NCI-H1105 treated with DMSO at 0.1 percent for 48 hours (cell line): ENCODE measurements at regions not wholly inside any gene's neighbourhood (a gene's known extent, or its start where the extent isn't known, plus 50 kb on each side); places are given as distances from the start of the nearest gene placed in this dataset.
"Not testable (repeated sequence)": the region's sequence is repeated elsewhere in the genome, so short reads cannot be mapped to it uniquely, and the experiment has no call there.

ENCODE experiments used
- DNase-seq: peaks from one replicate; lab custom pipeline; 2025; lab: John Stamatoyannopoulos, UW

DNA sequence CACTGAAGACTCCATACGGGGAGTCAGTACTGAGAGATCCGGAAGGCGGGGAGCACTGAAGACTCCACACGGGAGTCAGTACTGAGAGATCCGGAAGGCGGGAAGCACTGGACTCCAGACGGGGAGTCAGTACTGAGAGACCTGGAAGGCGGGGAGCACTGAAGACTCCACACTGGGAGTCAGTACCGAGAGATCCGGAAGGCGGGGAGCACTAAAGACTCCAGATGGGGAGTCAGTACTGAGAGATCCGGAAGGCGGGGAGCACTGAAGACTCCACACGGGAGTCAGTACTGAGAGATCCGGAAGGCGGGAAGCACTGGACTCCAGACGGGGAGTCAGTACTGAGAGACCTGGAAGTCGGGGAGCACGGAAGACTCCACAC lies 77.2 kb downstream of the DLL1 start:
- DNase-seq = not testable (repeated sequence)

DNA sequence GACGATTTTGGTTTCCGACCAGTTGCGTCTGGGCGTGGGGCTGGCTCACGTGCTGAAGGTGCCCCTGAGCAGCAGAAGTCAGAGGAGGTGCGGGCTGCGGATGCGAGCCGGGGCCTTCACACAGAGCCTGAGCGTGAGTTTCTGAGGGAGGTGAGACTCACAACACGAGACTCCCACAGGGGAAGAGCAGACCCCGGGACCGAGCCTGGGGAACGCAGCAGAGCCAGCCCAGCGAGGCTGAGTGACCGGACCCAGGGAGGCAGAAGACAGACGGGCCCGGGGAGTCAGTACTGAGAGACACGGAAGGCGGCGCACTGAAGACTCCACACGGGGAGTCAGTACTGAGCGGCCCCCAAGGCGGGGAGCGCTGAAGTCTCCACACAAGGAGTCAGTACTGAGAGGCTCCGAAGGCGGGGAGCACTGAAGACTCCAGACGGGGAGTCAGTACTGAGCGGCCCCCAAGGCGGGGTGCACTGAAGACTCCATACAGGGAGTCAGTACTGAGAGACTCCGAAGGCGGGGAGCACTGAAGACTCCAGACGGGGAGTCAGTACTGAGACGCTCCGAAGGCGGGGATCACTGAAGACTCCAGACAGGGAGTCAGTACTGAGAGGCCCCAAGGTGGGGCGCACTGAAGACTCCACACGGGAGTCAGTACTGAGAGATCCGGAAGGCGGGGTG lies 77.8 kb downstream of the DLL1 start:
- DNase-seq = no peak

DNA sequence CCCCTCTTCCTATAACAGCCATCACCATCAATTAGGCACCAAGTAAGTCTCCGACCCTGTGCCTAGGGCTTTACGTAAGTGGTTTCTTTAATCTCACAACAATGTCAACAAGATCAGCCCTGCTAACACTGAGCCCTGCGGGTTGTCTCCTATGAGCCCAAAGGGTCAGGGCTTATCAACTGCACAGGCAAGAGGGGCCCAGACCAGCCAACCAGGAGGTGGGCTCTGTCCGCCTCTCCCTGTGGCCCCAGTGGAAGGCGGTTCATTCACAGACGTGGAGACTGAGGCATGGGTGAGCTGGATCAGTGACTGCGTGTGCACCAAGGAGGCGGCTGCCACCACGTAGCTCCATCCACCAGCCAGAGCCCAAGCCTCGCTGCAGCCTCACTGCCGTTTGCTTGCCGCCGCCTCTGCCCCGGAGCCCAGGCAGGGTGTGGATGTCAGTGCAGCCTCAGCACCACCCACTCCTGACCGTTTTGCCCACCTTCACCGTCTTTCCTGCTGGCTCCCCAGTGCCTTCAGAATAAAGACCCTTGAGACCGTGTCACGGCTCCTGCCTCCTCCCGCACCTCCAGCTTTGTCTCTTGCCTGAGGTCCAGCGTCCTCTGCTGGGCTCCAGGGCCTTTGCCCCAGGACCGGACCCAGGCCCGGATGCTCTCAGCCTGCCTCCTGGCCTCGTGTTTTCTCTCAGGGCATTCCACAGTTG lies 78.7 kb downstream of the DLL1 start:
- no peak for DNase-seq

DNA sequence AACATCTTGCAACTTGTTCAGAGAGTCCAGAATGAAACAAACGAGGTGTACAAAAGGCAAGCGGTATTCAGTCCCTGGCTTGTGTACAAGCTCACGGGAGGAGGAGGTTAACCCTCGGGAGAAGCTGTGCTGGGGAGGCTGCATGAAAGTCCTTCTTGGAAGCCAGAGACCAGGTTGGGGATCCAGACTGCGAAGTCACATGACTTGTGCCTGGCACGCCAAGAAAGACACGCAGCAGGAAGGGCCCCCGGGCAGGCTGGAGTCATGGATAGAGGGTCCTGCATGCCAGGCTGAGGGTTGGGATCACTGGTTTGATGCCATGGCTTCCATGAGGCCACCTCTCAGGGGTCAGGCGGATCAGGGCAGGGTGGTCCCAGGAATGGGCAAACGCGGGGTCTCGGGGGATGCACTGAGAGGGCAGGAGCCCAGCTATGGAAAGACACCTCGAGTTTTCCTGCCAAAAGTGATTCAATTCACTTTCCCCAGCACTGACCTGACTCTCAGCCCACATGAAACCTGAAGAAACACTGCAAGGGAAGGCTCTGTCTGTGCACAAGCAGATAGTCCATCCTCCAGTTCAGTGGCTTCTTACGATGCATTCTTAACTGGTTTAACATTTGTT lies 79.4 kb downstream of the DLL1 start:
- DNase-seq = no peak

DNA sequence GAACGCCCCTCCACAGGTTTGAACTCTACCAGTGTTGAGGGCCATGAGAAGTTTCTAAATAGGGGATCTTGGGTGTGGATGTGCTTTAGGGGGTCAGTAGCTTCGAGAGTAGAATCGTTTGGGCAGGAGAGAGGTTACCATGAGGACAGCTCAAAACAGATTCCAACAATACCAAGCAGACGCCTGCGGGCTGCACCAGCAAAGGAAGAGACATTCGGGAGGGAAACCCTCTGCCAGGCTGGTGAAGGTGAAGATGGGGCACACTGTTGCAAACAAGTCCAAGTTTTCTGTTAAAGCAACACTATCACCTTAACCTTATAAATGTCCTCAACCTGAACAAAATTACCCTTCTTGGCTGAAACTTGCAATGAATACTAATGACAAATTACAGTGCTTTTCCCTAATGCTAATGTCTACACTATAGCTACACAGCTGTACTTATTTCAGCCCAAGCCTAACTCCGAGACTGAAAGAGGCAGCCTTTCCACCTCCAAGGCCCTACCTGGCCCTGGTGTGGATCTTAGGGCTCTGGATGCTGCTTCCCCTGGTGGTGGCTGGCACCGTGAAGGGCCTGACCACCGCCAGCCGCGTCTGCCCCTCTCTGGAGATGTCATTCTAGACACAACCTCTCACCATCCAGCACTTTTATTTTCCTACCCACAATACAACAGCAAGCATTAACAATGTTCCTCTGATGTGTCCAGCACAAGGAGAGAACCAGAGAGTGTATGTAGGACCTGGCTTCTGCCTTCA lies 80.1 kb downstream of the DLL1 start:
- DNase-seq = no peak

DNA sequence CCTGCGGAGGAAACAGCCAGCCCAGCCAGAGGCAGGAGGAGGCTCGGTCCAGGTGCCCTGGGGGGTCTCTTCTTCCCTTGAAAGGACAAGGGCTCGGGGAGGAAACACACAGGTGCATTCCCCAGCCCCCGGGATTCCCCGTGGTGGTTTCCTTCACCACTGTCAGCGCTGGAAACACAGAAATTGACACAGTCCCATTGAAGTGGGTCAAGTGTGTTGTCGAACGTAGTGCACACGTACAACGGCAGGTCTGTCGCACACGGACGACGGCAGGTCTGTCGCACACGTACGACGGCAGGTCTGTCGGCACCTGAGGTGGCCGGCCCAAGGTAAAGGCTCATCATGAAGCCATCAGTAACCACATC lies 80.9 kb downstream of the DLL1 start:
- DNase-seq = no peak

DNA sequence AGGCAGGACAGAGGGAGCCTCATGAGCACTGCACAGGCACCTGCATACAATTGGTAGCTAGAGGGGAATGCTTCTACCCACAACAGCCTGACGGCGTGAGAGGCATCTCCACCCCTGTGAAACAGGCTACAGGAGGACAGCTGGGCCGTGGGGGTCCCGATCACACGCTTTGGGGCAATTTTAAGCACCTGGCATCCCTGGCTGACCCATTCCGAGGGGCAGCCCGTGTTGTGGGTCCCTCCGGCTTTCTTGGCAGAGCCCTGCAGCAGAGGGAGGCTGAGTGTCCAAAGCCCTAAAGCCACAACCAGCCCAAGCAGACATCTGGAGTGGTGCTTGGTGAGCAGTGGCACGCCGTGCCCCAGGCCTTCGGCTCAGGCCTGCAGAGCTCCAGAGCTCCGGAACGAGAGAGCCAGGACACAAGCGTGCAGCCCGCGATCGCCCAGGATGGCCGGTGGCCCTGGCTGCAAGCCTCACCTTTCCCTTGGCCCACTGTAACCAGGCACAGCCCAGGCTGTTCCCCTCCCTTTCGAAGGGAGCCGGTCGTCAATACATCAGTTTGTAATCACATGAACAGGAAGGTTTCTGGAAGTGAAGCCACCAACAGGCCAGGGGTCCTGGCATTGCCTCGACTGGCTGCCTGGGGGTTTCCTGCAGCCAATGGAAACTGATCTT lies 81.4 kb downstream of the DLL1 start:
- DNase-seq = no peak

DNA sequence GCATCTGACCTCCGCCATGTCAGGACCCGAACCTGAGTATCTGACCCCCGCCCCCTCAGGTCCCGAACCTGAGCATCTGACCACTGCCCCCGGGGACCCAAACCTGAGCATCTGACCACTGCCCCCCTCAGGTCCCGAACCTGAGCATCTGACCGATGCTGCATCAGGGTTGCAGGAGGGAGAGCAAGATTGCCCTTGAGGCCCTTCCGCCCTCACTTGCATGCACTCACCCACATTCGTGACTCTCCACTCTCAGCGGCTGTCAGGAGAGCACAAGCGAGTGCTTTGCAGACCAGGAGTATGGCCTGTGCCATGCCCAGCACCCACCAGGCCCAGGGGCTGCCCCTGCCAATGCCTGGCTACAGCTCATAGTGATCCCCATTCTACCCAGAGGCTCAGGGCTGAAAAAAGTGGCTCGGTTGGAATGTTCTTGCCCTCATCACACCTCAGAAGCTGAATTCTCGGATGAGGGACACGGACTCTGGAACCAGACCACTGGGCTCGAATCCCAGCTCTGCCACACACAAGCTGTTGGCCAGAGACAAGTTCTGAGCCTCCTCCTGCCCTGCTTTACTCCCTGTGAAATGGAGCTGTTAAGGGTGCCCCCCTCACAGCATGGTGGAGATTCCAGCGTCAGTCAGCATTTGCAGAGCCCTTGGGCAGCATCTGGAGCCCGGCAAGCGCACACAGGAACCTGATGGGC lies 82.1 kb downstream of the DLL1 start:
- no peak for DNase-seq

DNA sequence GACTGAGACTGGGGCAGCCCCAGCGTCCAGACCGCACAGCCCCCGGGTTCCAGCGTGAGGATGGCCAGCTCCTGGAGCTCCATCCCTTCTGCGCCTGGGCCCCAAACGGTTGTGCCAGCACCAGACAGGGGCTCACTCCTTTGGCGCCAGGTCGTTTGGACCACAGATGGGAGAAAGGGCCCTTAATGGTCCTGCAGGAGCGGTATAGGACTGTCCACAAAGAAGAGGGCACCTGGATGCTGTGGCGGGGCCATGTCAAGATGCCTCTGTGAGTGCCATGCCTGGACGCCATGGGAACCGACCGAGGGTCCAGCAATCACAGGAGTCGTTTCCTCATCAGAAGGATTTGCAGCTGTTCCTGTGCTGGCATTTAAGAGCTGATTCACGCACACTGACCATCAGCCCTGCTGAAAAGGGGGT lies 82.7 kb downstream of the DLL1 start:
- no peak for DNase-seq

DNA sequence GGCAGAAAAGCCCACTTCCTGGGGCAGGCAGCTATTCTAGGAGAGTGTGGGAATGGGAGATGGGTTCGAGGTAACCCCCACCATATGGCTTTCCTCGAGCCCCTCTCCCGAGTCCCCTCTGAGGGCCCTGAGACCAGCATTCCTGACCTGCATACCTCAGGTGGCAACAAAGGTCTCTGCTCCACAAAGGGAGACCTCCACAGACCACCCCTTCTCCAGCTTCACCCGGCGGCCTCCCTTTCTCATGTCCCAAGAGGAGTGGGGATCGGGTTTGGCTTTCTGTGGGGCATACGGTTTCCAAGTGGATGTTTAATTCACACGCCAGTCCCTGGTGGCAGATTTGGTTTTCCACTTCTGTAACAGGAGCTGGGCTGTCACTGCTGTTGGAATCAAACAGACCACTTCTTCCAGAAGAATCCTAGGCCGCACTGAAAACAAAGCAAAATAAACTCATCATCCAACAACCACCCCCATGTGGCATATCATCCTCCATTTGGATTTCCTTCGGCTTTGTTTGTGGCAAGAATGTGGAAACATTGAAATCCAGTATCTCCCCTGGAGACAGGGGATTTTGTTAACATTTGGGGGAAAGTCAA lies 83.2 kb downstream of the DLL1 start:
- no peak for DNase-seq

DNA sequence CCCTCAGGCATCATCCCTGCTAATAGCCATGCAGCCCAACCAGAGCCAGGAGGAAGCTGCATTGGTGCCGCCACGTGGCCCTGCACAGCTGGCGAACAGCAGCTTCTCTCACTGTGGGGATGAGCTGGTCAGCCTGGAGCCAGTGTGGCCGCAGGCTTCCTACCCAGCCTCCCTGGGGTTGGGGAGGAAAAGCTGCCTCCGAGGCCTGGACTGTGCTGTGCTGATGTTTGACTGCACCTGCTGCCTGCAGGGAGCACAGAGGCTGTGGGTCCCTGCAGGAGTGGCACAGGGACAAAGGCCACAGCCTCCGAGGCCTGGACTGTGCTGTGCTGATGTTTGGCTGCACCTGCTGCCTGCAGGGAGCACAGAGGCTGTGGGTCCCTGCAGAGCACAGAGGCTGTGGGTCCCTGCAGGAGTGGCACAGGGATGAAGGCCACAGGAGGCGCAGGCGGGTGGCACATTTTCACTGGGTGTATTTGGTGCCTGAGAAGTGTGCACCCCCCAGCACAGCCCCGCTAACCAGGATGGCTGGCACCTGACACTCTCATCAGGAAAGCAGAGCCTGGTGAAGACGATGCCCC lies 83.9 kb downstream of the DLL1 start:
- DNase-seq = no peak

DNA sequence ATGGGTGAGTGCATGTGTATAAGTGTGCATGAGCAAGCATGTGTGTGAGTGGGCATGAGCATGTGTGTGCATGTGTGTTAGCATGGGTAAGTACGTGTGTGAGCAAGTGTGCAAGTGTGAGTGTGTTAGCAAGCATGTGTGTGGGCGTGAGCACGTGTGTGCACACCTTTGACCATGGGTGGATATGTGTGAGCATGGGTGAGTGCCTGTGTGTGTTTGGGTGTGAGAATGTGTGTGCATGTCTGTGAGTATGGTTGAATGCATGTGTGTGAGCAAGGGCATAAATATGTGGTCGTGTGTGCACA lies 84.6 kb downstream of the DLL1 start:
- DNase-seq = no peak

DNA sequence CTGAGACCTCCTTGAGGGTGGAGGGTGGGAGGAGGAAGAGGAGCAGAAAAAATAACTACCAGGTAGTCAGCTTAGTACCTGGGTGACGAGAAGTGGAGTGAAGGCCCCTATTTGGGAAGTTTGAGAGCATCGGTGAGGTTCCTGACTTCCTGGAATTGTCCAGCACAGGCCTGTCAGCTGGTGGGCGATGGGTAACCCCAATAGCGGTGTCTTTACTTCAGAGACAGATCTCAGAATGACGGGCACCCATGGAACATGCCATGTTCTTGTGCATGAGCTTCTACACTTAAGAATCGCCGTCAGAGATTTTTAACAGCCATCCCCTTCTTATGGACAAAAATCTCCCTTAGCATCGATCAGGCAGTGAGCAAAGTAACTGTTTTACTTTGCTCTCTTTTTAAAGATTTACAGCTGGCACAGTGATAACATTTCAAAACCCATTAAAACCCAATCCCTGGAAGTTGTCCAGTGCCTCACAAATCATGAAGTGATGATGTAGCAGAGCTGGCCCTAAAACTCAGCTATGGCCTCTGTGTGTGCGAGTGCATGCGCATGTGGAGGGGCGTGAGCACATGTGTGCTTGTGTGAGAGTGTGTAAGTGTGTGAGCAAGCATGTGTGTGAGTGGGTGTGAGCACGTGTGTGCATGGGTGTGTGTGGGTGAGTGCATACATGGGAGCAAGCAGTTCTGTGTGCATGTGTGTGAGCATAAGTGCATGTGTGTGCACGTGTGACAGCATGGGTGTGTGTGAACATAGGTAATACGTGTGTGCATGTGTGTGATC lies 85.2 kb downstream of the DLL1 start:
- DNase-seq = no peak

DNA sequence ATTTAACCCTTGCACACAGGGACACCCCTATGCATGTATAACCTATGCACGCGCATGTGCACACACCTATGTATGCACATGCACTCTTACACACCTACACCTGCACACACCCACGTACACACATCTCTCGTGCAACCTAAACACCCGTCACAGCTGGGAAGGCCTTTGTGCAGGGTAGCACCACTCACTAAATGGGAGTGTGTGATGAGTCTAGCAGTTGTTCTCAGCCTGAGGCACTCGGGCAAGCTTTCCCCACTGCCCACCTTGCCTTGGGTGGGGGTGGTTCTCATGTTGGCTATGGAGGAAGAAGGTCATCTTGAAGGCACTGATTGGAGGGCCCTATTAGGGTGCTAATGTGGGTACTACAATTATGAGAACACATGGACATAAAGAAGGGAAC lies 85.8 kb downstream of the DLL1 start:
- no peak for DNase-seq

DNA sequence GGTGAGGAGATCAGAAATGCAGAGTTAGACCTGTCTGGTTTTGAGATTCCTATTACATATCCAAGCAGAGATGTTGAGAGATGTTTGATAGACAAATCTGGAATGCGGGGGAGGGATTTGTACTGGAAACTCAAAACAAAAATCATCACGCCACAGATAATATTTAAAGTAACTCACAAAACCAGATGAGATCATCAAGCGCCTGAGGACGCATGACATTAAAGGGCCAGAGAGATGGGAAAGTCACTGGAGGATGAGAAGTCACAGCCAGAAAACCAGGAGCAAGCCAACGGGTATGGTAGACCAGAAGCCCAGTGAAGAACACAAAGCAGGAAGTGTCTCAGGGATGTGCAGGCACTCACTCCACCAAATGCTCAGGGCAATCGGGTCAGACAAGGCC lies 87.7 kb downstream of the DLL1 start:
- DNase-seq = no peak

DNA sequence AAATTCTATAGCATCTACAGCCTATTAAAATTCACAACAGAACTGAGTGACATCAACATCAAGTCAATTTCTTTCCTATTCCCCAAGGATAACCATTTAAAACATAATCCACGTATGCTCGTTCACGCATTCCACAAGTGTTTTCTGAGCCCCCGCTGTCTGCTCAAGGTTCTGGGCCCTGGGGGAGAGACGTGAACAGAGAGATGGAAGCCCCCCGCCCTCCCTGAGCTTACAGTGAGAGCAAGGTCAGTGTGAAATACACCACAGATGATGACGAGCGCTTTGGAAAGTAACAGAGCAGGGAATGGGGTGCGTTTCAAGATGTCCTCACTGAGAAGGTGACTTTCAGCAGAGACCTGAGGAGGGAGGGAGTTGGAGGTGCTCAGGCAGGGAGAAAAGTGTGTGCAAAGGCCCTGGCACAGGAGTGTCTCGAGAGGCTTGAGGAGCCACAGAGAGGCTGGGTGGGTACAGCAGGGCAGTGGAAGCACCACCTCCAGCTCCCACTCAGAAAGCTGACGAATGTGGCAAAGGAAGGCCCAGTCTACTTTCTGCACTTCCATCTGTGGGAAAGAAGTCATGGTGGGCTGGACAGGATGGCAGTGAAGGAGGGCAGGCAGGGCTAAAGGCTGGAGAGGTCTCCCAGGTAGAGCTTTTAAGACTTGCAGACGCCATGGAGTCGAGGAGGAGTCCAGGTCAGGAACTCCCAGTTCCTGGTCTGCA lies 88.3 kb downstream of the DLL1 start:
- no peak for DNase-seq

DNA sequence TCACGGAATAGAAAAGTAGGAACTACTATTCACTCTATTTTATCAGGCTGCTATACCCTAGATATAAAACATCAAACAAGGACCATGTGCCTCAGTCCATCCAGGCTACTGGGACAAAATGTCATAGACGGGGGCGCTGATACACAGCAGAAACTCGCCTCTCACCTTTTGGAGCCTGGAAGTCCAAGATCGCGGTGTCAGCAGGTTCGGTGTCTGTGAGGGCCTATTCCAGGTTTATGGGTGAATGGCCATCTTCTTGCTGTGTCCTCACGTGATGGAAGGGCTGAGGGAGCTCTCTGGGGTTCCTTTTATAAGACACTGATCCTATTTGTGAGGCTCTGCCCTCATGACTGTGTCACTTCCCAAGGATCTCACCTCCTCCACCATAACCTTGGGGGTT lies 89.5 kb downstream of the DLL1 start:
- DNase-seq = no peak

DNA sequence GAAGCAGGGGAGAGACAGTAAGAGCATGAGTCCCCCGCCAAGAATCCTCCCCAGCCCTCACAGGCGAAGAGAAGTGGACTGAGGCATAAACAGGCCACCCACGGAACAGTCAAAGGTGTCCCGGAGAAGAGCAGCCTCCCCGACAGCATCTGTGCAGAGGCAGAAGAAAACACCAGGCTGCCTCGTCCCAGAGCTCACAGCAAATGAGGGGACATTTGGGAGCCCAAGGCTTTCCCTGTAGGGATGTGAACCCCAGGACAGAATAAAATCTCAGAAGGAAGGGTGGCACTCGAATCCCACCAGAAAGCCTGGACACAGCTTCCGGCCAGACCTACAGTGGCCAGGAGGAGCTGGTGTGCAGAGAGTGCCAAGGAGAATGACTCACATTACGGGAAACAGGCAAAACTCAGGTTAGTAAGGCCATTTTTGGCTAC lies 90.4 kb downstream of the DLL1 start:
- DNase-seq = no peak

DNA sequence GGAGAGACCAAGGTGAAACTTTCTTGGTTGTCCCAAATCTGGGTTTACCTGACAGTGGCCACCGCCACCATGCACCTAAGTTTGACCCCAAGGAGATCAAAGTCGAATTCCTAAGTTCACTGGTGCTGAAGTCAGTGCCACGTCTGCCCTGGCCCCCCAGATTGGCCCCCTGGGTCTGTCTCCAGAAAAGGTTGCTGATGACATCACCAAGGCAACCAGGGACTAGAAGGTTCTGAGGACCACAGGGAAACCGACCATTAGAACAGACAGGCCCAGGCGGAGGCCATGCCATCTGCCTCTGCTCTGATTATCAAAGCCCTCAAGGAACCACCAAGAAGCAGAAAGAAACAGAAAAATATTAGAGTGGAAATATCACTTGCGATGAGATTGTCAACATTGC lies 91.2 kb downstream of the DLL1 start:
- no peak for DNase-seq

DNA sequence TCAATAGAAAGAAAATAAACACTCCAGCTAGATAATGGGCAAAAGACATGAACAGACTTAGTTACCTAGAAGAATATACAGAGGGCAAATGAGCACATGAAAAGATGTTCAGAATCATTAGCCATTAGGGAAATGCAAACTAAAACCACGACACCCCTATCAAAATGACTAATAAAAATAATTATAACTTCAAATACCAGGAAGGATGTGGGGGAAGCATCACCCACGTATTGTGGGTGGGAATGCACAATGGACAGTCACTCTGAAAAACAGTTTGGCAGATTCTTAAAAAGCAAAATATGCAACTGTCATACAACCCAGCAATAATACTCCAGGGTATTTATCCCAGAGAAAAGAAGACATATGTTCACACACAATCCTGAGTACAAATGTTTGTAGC lies 92.6 kb downstream of the DLL1 start:
- no peak for DNase-seq
